ENCODE measurements at regions not wholly inside any gene's neighbourhood (a gene's known extent, or its start where the extent isn't known, plus 50 kb on each side); places are given as distances from the start of the nearest gene placed in this dataset.

DNA sequence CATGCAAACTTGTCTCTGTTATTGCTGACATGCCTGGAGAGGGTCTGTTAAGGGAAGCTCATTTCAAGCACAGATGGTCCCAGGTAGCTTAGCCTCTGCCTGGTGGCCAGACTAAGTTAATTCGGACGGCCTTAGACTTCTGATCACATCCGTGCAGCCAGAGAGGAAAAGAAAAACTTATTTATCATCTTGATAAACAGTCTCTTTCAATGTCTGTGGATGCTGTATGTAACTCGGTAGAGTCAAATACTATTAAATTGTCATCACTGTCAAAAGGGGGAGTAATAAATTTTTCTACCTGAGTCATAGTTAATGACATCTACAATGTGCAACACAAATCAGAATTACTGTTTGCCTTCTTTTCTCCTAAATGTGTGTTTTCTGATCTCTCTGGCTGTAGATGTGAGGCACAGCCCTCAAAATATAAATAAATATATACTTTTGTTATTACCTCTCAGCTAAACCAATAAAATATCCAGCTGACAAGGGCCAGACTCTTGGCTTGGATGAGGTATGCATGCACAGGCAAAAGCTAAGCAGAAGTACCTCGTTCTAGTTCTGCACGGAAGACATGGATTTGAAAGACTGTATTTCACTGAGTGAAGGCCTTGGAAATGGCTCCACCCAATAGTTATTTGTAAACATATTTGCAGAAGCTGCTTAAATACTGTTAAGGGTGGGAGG, 530.0 kb downstream of the TAFA4 start:
- TF ChIP-seq ZNF8 (CRISPR knock-in tag; IDR thresholded peaks at IDR 0.05) = no peak
- no peak for TF ChIP-seq SNAI2 (CRISPR knock-in tag; IDR thresholded peaks at IDR 0.05)
- TF ChIP-seq RARB (CRISPR knock-in tag; IDR thresholded peaks at IDR 0.05) = no peak
- no peak for TF ChIP-seq BACH2 (CRISPR knock-in tag; IDR thresholded peaks at IDR 0.05; ENCODE audit: borderline replicate concordance)
- TF ChIP-seq, protein P1, sequence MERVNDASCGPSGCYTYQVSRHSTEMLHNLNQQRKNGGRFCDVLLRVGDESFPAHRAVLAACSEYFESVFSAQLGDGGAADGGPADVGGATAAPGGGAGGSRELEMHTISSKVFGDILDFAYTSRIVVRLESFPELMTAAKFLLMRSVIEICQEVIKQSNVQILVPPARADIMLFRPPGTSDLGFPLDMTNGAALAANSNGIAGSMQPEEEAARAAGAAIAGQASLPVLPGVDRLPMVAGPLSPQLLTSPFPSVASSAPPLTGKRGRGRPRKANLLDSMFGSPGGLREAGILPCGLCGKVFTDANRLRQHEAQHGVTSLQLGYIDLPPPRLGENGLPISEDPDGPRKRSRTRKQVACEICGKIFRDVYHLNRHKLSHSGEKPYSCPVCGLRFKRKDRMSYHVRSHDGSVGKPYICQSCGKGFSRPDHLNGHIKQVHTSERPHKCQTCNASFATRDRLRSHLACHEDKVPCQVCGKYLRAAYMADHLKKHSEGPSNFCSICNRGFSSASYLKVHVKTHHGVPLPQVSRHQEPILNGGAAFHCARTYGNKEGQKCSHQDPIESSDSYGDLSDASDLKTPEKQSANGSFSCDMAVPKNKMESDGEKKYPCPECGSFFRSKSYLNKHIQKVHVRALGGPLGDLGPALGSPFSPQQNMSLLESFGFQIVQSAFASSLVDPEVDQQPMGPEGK (CRISPR knock-in tag; IDR thresholded peaks at IDR 0.05; ENCODE audit: borderline replicate concordance) = no peak
- no peak for TF ChIP-seq ZC3H10 (CRISPR knock-in tag; IDR thresholded peaks at IDR 0.05)
- TF ChIP-seq OSR1 (CRISPR knock-in tag; IDR thresholded peaks at IDR 0.05) = no peak
- TF ChIP-seq, protein P2, sequence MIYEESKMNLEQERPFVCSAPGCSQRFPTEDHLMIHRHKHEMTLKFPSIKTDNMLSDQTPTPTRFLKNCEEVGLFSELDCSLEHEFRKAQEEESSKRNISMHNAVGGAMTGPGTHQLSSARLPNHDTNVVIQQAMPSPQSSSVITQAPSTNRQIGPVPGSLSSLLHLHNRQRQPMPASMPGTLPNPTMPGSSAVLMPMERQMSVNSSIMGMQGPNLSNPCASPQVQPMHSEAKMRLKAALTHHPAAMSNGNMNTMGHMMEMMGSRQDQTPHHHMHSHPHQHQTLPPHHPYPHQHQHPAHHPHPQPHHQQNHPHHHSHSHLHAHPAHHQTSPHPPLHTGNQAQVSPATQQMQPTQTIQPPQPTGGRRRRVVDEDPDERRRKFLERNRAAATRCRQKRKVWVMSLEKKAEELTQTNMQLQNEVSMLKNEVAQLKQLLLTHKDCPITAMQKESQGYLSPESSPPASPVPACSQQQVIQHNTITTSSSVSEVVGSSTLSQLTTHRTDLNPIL (CRISPR knock-in tag; IDR thresholded peaks at IDR 0.05; ENCODE audit: low read depth) = no peak

Data from SK-N-SH treated with all-trans-retinoic acid at 6 μM for 48 hours (cell line).